ENCODE measurements at regions not wholly inside any gene's neighbourhood (a gene's known extent, or its start where the extent isn't known, plus 50 kb on each side); places are given as distances from the start of the nearest gene placed in this dataset.

DNA sequence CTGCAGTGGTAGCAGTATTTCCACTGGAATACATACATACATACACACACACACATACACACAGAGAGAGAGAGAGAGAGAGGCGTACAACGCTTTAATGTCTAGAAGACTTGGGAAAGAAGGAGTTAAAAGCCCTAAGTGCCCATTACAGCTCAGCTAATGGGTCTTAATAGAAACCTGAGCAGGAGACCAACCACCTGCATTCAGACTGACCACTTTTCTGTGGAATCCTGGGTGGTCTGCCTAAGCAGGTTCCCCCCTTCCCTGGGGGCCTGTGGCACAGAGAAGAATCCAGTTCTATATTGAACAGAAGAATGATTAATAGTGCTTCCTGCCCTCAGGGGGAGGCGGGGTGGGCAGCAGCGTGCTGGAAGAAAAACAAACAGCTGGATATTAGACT is 312.4 kb upstream of the PRKD1 start:
- TF ChIP-seq CTCF (IDR thresholded peaks at IDR 0.05) (no peak), POLR2A (IDR thresholded peaks at IDR 0.05) (no peak)
